BLaER1 (cell line): ENCODE measurements at regions not wholly inside any gene's neighbourhood (a gene's known extent, or its start where the extent isn't known, plus 50 kb on each side); places are given as distances from the start of the nearest gene placed in this dataset.

Experiments
- H3K27ac ChIP-seq: shearing (Covaris generic); formaldehyde crosslinking; 2 replicates; pipeline ENCODE4 v1.8.1; 2022
- H3K27me3 ChIP-seq: shearing (Covaris generic); formaldehyde crosslinking; 2 replicates; pipeline ENCODE4 v1.8.1; 2022
- H3K36me3 ChIP-seq: shearing (Covaris generic); formaldehyde crosslinking; 2 replicates; pipeline ENCODE4 v1.8.1; 2022
- H3K4me1 ChIP-seq: shearing (Covaris generic); formaldehyde crosslinking; 2 replicates; pipeline ENCODE4 v1.8.1; 2022
- H3K4me2 ChIP-seq: shearing (Covaris generic); formaldehyde crosslinking; 2 replicates; pipeline ENCODE4 v1.8.1; 2022
- H3K4me3 ChIP-seq: shearing (Covaris generic); formaldehyde crosslinking; 2 replicates; pipeline ENCODE4 v1.8.1; 2022
- H3K9ac ChIP-seq: shearing (Covaris generic); formaldehyde crosslinking; 2 replicates; pipeline ENCODE4 v1.8.1; 2022
- H3K9me3 ChIP-seq: shearing (Covaris generic); formaldehyde crosslinking; 2 replicates; pipeline ENCODE4 v1.8.1; 2022
- H4K20me1 ChIP-seq: shearing (Covaris generic); formaldehyde crosslinking; 2 replicates; pipeline ENCODE4 v1.8.1; 2022
- Cebpa-rat ChIP-seq: shearing (Covaris generic); IDR thresholded peaks from 2 replicates; pipeline ENCODE4 v1.8.1; 2022

DNA sequence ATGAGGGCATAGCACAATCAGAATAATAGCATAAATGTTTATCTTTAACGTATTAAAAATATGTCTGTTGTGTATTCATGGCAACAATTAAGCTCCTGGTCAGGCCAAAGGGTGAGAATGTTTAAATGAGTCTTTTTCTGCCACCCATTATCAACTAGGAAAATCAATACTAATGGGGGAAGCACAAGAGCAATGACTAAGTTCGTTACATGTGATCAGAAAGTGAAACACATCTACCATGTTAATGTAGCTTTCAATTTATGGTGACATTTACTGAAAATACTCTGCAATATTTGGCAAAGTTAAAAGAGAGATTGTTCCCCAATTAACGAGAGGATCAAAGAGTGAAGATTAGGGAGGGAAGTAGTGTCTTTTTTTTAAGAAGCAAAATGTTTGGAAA lies 143.7 kb downstream of the NAA11 start:
- no peaks in the 10 kb centered on the region for H3K4me1 ChIP-seq
- TF ChIP-seq Cebpa-rat: no peak
- no peak overlapping the region for H3K4me3 ChIP-seq
- H3K27me3 ChIP-seq: no peaks in the 10 kb centered on the region
- no peak overlapping the region for H3K9ac ChIP-seq
- H3K4me2 ChIP-seq: no peak overlapping the region
- H3K36me3 ChIP-seq: no peaks in the 10 kb centered on the region
- H4K20me1 ChIP-seq: no peaks in the 10 kb centered on the region
- no peaks in the 10 kb centered on the region for H3K9me3 ChIP-seq
- H3K27ac ChIP-seq: no peak overlapping the region

GRCh38 chr4:79181190-79181589 lies 144.7 kb downstream of the NAA11 start:
- Histone ChIP-seq H3K4me3 (no peak overlapping the region), H3K4me1 (no peaks in the 10 kb centered on the region)
- TF ChIP-seq Cebpa-rat: no peak

DNA sequence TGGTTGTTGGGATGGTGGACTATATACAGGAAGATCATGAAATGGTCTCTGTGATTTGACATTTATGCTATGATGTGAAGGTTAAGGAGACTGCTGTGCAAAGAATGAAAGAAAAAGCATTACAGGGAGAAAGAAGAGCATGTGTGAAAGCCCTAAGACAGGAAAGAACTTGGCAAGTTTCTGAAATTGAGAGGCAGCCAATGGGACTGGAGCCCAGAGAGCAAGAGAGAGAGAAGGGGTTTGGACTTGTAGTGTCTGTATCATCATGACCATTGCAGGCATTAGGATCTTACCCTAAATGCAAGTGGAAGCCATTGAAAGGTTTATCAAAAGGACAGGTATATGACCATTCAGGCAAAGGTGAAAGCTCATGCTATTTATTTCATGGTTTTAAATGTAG lies 147.1 kb downstream of the NAA11 start:
- no peak overlapping the region for H3K9ac ChIP-seq
- H3K4me3 ChIP-seq: no peak overlapping the region
- H3K4me2 ChIP-seq: no peak overlapping the region
- H3K36me3 ChIP-seq: no peaks in the 10 kb centered on the region
- no peaks in the 10 kb centered on the region for H4K20me1 ChIP-seq
- no peaks in the 10 kb centered on the region for H3K4me1 ChIP-seq
- H3K27me3 ChIP-seq: no peaks in the 10 kb centered on the region
- TF ChIP-seq Cebpa-rat: no peak
- no peak overlapping the region for H3K27ac ChIP-seq
- H3K9me3 ChIP-seq: no peaks in the 10 kb centered on the region

More at GRCh38 chr4:79181190-79181589, 144.7 kb downstream of the NAA11 start:
- H3K9ac ChIP-seq: no peak overlapping the region
- H3K4me2 ChIP-seq: no peak overlapping the region
- no peaks in the 10 kb centered on the region for H3K9me3 ChIP-seq
- no peaks in the 10 kb centered on the region for H4K20me1 ChIP-seq
- no peaks in the 10 kb centered on the region for H3K27me3 ChIP-seq
- no peak overlapping the region for H3K27ac ChIP-seq
- no peaks in the 10 kb centered on the region for H3K36me3 ChIP-seq

DNA sequence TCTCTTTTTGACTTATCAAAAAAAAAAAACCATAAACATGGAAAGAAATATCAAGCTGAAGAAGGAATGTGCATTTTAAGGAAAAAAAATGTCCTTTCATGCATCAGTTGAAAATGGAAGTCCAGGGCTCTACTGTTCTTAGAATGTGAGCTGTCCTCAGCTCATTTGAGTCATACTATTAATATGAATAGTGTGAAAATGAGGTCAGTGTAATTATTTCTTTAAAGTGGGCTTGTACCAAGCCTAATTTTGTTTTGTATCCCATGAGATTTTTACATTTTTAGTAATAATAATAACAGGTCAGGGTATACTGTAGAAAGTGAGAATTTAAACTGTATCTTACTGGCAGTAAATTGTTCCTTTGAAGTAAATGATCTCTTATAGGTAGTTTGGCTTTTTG lies 148.5 kb downstream of the NAA11 start:
- no peak overlapping the region for H3K4me2 ChIP-seq
- no peak overlapping the region for H3K27ac ChIP-seq
- no peaks in the 10 kb centered on the region for H3K36me3 ChIP-seq
- H3K9ac ChIP-seq: no peak overlapping the region
- no peaks in the 10 kb centered on the region for H3K9me3 ChIP-seq
- H3K4me1 ChIP-seq: no peaks in the 10 kb centered on the region
- H3K27me3 ChIP-seq: no peaks in the 10 kb centered on the region
- H4K20me1 ChIP-seq: no peaks in the 10 kb centered on the region
- no peak for TF ChIP-seq Cebpa-rat
- no peak overlapping the region for H3K4me3 ChIP-seq

GRCh38 chr4:79176351-79176750 lies 149.5 kb downstream of the NAA11 start:
- Histone ChIP-seq H3K9me3 (no peaks in the 10 kb centered on the region), H3K27ac (no peak overlapping the region), H3K36me3 (no peaks in the 10 kb centered on the region), H3K4me1 (no peaks in the 10 kb centered on the region), H3K9ac (no peak overlapping the region), H4K20me1 (no peaks in the 10 kb centered on the region), H3K27me3 (no peaks in the 10 kb centered on the region), H3K4me2 (no peak overlapping the region), H3K4me3 (no peak overlapping the region)
- no peak for TF ChIP-seq Cebpa-rat

DNA sequence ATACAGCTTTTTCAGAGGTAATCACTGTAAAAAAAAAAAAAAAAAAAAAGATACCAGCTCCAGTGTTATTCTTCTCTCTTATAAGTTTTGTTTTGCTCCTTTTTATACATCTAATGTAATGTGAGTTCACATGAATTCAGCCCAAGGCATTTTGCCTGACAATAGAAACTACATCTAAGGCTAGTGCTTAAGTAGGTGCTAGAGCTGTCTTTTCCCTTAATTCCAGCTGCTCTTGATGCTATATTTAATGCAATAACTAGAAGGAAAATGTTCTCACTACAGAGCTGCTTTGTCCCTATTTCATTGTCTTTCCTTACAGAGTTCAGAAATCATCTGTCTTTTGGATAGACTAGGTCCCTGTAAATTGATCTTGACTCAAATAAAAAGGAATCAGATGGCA lies 150.1 kb downstream of the NAA11 start:
- Histone ChIP-seq H3K9me3 (no peaks in the 10 kb centered on the region), H3K4me2 (no peak overlapping the region), H3K36me3 (no peaks in the 10 kb centered on the region), H3K4me1 (no peaks in the 10 kb centered on the region), H3K4me3 (no peak overlapping the region), H3K27ac (no peak overlapping the region), H3K9ac (no peak overlapping the region), H4K20me1 (no peaks in the 10 kb centered on the region), H3K27me3 (no peaks in the 10 kb centered on the region)
- TF ChIP-seq Cebpa-rat: no peak

DNA sequence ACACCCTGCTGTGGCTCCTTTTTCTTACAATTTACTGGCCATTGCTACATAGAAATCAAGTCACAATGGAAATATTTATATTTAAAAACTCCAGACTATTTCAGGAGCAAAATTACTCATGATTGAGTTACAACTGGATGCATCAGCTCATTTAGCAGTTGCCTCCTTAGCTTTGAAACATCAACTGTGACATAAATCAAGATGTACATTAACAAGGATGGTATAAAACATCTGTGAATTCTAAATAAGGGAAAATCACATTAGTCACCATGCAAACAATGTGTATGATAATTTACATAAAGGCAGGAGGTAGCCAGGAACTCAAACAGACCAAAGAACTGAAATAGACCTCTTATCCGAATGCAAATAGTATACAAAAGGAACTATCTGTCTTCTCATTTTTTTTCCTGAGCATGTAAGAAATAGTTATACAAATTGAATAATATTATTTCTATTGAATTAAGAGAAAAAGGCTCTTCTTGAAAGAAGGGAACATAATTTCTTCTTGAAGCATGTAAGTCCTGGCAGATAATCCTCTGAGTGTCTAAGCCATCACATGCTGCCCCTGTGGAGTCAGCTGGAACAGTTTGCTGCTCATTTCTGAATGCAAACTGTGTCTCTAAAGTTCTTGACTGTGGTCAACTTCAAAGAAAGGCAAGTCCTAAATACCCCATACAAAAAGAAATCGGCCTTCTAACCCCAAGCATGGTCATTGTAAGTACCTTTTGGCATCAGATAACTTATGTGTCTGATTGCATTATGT lies 151.2 kb downstream of the NAA11 start:
- Histone ChIP-seq H3K4me2 (no peak overlapping the region), H3K4me3 (no peak overlapping the region), H3K9me3 (no peaks in the 10 kb centered on the region), H3K4me1 (no peaks in the 10 kb centered on the region), H3K9ac (no peak overlapping the region), H4K20me1 (no peaks in the 10 kb centered on the region), H3K36me3 (no peaks in the 10 kb centered on the region), H3K27me3 (no peaks in the 10 kb centered on the region), H3K27ac (no peak overlapping the region)
- no peak for TF ChIP-seq Cebpa-rat

- no peaks in the 10 kb centered on the region for H3K9me3 ChIP-seq
- no peak overlapping the region for H3K9ac ChIP-seq
- H4K20me1 ChIP-seq: no peaks in the 10 kb centered on the region
- H3K4me2 ChIP-seq: no peak overlapping the region
- no peaks in the 10 kb centered on the region for H3K4me1 ChIP-seq
- H3K4me3 ChIP-seq: no peak overlapping the region
- H3K27me3 ChIP-seq: no peaks in the 10 kb centered on the region
- no peak overlapping the region for H3K27ac ChIP-seq
- TF ChIP-seq Cebpa-rat: no peak
- no peaks in the 10 kb centered on the region for H3K36me3 ChIP-seq
These were observed 152.7 kb downstream of the NAA11 start for GRCh38 chr4:79173186-79173585.

DNA sequence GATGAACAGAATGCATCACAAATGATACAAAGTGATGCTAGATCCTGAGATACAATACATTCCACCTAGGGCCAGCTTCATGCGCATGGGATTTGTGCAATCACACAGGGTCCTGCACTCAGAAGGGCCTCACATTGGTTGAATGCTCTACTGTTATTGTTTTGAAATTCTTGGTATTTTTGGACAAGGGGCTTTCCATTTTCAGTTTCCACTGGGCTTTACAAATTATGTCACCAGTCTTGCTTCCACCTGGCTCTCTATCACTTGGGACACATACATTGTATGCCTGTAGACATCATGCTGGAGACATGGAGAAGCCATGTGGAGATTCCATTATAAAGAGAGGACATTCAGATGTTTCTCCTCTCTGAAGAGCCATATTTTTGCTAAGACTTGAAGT lies 155.8 kb downstream of the NAA11 start:
- Histone ChIP-seq H3K27me3 (no peaks in the 10 kb centered on the region), H3K4me1 (no peaks in the 10 kb centered on the region), H3K4me2 (no peak overlapping the region), H3K9me3 (no peaks in the 10 kb centered on the region), H4K20me1 (no peaks in the 10 kb centered on the region), H3K36me3 (no peaks in the 10 kb centered on the region), H3K4me3 (no peak overlapping the region), H3K9ac (no peak overlapping the region), H3K27ac (no peak overlapping the region)
- TF ChIP-seq Cebpa-rat: no peak

- H4K20me1 ChIP-seq: no peaks in the 10 kb centered on the region
- no peak overlapping the region for H3K27ac ChIP-seq
- no peaks in the 10 kb centered on the region for H3K27me3 ChIP-seq
- no peaks in the 10 kb centered on the region for H3K4me1 ChIP-seq
- no peak for TF ChIP-seq Cebpa-rat
- no peak overlapping the region for H3K4me3 ChIP-seq
- H3K36me3 ChIP-seq: no peaks in the 10 kb centered on the region
- no peaks in the 10 kb centered on the region for H3K9me3 ChIP-seq
- H3K4me2 ChIP-seq: no peak overlapping the region
- no peak overlapping the region for H3K9ac ChIP-seq
These were observed 160.8 kb downstream of the NAA11 start for GRCh38 chr4:79164907-79165610.
